GM23338 (cell line): ENCODE measurements at regions not wholly inside any gene's neighbourhood (a gene's known extent, or its start where the extent isn't known, plus 50 kb on each side); places are given as distances from the start of the nearest gene placed in this dataset.

ENCODE experiments used
- ATAC-seq: fragments of 200-7000 bp; cut with Tn5 transposase; 3 replicates; pipeline ENCODE4 v1.9.1; 2020
- DNase-seq: peaks from one replicate; pipeline ENCODE4 v3.0.0-alpha.2; 2015; ENCODE audit warnings: low spot score
- H2AFZ ChIP-seq: fragments of 200-600 bp; sonication (generic); 2 replicates; pipeline ENCODE4 v1.8.0; 2016; ENCODE audit warnings: antibody characterized with exemption, mild to moderate bottlenecking, moderate library complexity
- H3F3A ChIP-seq: fragments of 200-600 bp; sonication (generic); replicated peaks from 2 replicates; pipeline ENCODE4 v1.8.0; 2017; ENCODE audit warnings: antibody characterized with exemption, mixed run types, low read depth
- H3K27ac ChIP-seq: fragments of 200-600 bp; sonication (generic); 2 replicates; pipeline ENCODE4 v1.6.1; 2016; ENCODE audit warnings: low read depth
- H3K27me3 ChIP-seq: fragments of 200-600 bp; sonication (generic); 2 replicates; pipeline ENCODE4 v1.8.0; 2016; ENCODE audit warnings: mild to moderate bottlenecking, mixed run types, moderate library complexity; ENCODE audit not compliant: insufficient read depth
- H3K36me3 ChIP-seq: fragments of 200-600 bp; sonication (generic); 2 replicates; pipeline ENCODE4 v1.8.0; 2016; ENCODE audit warnings: mild to moderate bottlenecking; ENCODE audit not compliant: insufficient read depth
- H3K4me1 ChIP-seq: fragments of 200-600 bp; sonication (generic); 2 replicates; pipeline ENCODE4 v1.8.0; 2016; ENCODE audit warnings: mild to moderate bottlenecking, moderate library complexity; ENCODE audit not compliant: insufficient read depth
- H3K4me2 ChIP-seq: fragments of 200-600 bp; sonication (generic); 2 replicates; pipeline ENCODE4 v1.7.1; 2017; ENCODE audit warnings: mixed run types
- H3K4me3 ChIP-seq: fragments of 200-600 bp; sonication (generic); 2 replicates; pipeline ENCODE4 v1.6.1; 2016; ENCODE audit warnings: mixed run types
- H3K79me2 ChIP-seq: fragments of 200-600 bp; sonication (generic); replicated peaks from 2 replicates; pipeline ENCODE4 v1.8.0; 2017; ENCODE audit warnings: mild to moderate bottlenecking; ENCODE audit not compliant: insufficient read depth
- H3K9me2 ChIP-seq: fragments of 200-600 bp; sonication (generic); 2 replicates; pipeline ENCODE4 v1.8.0; 2017; ENCODE audit not compliant: insufficient read depth
- H4K20me1 ChIP-seq: fragments of 200-600 bp; sonication (generic); replicated peaks from 2 replicates; pipeline ENCODE4 v1.8.0; 2017; ENCODE audit warnings: mild to moderate bottlenecking; ENCODE audit not compliant: insufficient read depth
- H3K27ac Mint-ChIP-seq: 2 replicates; pipeline ENCODE4 v1.8.0; 2020; ENCODE audit warnings: inconsistent platforms, mild to moderate bottlenecking, moderate library complexity, mixed read lengths
- H3K27me3 Mint-ChIP-seq: 3 replicates; pipeline ENCODE4 v1.8.0; 2022; ENCODE audit warnings: low read depth, mild to moderate bottlenecking, moderate library complexity, mixed read lengths, inconsistent platforms; ENCODE audit not compliant: insufficient read depth, poor library complexity
- H3K36me3 Mint-ChIP-seq: 3 replicates; pipeline ENCODE4 v1.8.0; 2021; ENCODE audit warnings: low read depth, mild to moderate bottlenecking, inconsistent platforms, moderate library complexity, mixed read lengths
- H3K4me1 Mint-ChIP-seq: 3 replicates; pipeline ENCODE4 v1.8.0; 2020; ENCODE audit warnings: mild to moderate bottlenecking, inconsistent platforms, mixed read lengths
- H3K4me3 Mint-ChIP-seq: 3 replicates; pipeline ENCODE4 v1.8.0; 2021; ENCODE audit warnings: moderate library complexity, mild to moderate bottlenecking, inconsistent platforms, mixed read lengths
- H3K9me3 Mint-ChIP-seq: 3 replicates; pipeline ENCODE4 v1.8.0; 2020; ENCODE audit warnings: moderate library complexity, mild to moderate bottlenecking, inconsistent platforms, mixed read lengths
- CREB1 ChIP-seq: fragments of 250-450 bp; sonication (Bioruptor Pico); IDR thresholded peaks from 2 replicates; pipeline ENCODE4 v1.5.0; 2020; ENCODE audit warnings: low read depth, mild to moderate bottlenecking, moderate library complexity
- EZH2 ChIP-seq: fragments of 200-600 bp; sonication (generic); IDR thresholded peaks from one replicate; pipeline ENCODE4 v1.8.0; 2017; ENCODE audit warnings: antibody characterized with exemption, mild to moderate bottlenecking, low read depth; ENCODE audit not compliant: unreplicated experiment
- EZH2phosphoT487 ChIP-seq: fragments of 200-600 bp; sonication (generic); IDR thresholded peaks from one replicate; pipeline ENCODE4 v1.8.1; 2018; ENCODE audit warnings: antibody characterized with exemption; ENCODE audit not compliant: unreplicated experiment
- JUNB ChIP-seq: IDR thresholded peaks from one replicate; pipeline ENCODE4 v1.6.1; 2016; ENCODE audit warnings: antibody characterized with exemption; ENCODE audit not compliant: unreplicated experiment
- NANOG ChIP-seq: IDR thresholded peaks from 2 replicates; pipeline ENCODE4 v1.6.1; 2016; ENCODE audit warnings: antibody characterized with exemption, borderline replicate concordance
- POLR2AphosphoS5 ChIP-seq: IDR thresholded peaks from 2 replicates; pipeline ENCODE4 v1.6.1; 2016; ENCODE audit warnings: antibody characterized with exemption, low read depth
- STAT1 ChIP-seq: IDR thresholded peaks from one replicate; pipeline ENCODE4 v1.6.1; 2016; ENCODE audit warnings: antibody characterized with exemption; ENCODE audit not compliant: unreplicated experiment
- ZNF114 ChIP-seq: fragments of 250-450 bp; sonication (Bioruptor Pico); IDR thresholded peaks from 2 replicates; pipeline ENCODE4 v1.5.0; 2020; ENCODE audit warnings: mild to moderate bottlenecking, moderate library complexity
- TF ChIP-seq, protein P1 (sequence below), 2 experiments: fragments of 200-600 bp in 1 of 2; sonication (generic) in 1 of 2; conservative IDR thresholded peaks; 2 replicates each; pipeline versions ENCODE4 v1.5.1 to v1.6.1; 2016 to 2017; ENCODE audit warnings: antibody characterized with exemption in 2 of 2, low read depth in 2 of 2, mild to moderate bottlenecking in 2 of 2, moderate library complexity in 1 of 2
- TF ChIP-seq, protein P2 (sequence below): IDR thresholded peaks from one replicate; pipeline ENCODE4 v1.6.1; 2018; ENCODE audit warnings: antibody characterized with exemption; ENCODE audit not compliant: unreplicated experiment
- TF ChIP-seq, protein P3 (sequence below): IDR thresholded peaks from 2 replicates; pipeline ENCODE4 v1.6.1; 2016; ENCODE audit warnings: antibody characterized with exemption

DNA sequence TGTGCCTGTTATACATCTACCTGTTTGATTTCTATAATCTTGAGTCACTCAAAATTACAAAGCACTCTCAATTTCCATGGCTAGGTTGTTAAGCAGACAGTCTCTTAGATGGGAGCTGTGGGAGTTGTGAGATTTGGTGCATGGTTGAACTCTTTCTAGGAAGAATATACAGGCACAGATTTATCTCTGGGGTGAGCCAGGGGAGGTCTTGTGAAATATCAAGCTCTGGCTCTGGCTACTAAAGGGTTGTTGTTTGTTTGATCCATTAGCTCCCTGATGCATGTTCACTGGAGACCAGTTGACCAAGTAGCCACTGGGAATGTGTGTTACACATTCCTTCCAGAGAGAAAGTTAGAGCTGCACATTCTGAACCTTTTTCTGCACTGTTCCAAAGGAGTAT lies 117.2 kb upstream of the HMGA2 start:
- no peak for ATAC-seq
- H3K36me3 ChIP-seq, result no peaks in the 10 kb centered on the region
- no peak overlapping the region for H2AFZ ChIP-seq
- H3K9me2 ChIP-seq, result no peaks in the 10 kb centered on the region
- Mint-ChIP-seq H3K9me3 (peaks cover 26% of the 10 kb centered on the region; the same call in 2 of the 3 replicates), H3K4me3 (no peak overlapping the region), H3K4me1 (no peaks in the 10 kb centered on the region), H3K36me3 (peaks cover 9% of the 10 kb centered on the region; the same call in 2 of the 3 replicates), H3K27me3 (peaks cover 3% of the 10 kb centered on the region), H3K27ac (no peak overlapping the region)
- no peak overlapping the region for H3K27ac ChIP-seq
- no peaks in the 10 kb centered on the region for H3K4me1 ChIP-seq
- no peaks in the 10 kb centered on the region for H3F3A ChIP-seq
- no peak overlapping the region for H3K4me3 ChIP-seq
- H4K20me1 ChIP-seq, result no peaks in the 10 kb centered on the region
- H3K79me2 ChIP-seq, result no peaks in the 10 kb centered on the region
- H3K4me2 ChIP-seq, result no peak overlapping the region
- H3K27me3 ChIP-seq, result no peaks in the 10 kb centered on the region
- DNase-seq, result no peak
- TF ChIP-seq EZH2, result no peak
- TF ChIP-seq, protein P1, sequence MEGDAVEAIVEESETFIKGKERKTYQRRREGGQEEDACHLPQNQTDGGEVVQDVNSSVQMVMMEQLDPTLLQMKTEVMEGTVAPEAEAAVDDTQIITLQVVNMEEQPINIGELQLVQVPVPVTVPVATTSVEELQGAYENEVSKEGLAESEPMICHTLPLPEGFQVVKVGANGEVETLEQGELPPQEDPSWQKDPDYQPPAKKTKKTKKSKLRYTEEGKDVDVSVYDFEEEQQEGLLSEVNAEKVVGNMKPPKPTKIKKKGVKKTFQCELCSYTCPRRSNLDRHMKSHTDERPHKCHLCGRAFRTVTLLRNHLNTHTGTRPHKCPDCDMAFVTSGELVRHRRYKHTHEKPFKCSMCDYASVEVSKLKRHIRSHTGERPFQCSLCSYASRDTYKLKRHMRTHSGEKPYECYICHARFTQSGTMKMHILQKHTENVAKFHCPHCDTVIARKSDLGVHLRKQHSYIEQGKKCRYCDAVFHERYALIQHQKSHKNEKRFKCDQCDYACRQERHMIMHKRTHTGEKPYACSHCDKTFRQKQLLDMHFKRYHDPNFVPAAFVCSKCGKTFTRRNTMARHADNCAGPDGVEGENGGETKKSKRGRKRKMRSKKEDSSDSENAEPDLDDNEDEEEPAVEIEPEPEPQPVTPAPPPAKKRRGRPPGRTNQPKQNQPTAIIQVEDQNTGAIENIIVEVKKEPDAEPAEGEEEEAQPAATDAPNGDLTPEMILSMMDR (conservative IDR thresholded peaks at IDR 0.05; ENCODE audit: low read depth in 2 of 2), result no peak
- TF ChIP-seq, protein P2, sequence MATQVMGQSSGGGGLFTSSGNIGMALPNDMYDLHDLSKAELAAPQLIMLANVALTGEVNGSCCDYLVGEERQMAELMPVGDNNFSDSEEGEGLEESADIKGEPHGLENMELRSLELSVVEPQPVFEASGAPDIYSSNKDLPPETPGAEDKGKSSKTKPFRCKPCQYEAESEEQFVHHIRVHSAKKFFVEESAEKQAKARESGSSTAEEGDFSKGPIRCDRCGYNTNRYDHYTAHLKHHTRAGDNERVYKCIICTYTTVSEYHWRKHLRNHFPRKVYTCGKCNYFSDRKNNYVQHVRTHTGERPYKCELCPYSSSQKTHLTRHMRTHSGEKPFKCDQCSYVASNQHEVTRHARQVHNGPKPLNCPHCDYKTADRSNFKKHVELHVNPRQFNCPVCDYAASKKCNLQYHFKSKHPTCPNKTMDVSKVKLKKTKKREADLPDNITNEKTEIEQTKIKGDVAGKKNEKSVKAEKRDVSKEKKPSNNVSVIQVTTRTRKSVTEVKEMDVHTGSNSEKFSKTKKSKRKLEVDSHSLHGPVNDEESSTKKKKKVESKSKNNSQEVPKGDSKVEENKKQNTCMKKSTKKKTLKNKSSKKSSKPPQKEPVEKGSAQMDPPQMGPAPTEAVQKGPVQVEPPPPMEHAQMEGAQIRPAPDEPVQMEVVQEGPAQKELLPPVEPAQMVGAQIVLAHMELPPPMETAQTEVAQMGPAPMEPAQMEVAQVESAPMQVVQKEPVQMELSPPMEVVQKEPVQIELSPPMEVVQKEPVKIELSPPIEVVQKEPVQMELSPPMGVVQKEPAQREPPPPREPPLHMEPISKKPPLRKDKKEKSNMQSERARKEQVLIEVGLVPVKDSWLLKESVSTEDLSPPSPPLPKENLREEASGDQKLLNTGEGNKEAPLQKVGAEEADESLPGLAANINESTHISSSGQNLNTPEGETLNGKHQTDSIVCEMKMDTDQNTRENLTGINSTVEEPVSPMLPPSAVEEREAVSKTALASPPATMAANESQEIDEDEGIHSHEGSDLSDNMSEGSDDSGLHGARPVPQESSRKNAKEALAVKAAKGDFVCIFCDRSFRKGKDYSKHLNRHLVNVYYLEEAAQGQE, result no peak
- no peak for TF ChIP-seq CREB1 (CRISPR knock-in tag)
- no peak for TF ChIP-seq POLR2AphosphoS5
- TF ChIP-seq, protein P3, sequence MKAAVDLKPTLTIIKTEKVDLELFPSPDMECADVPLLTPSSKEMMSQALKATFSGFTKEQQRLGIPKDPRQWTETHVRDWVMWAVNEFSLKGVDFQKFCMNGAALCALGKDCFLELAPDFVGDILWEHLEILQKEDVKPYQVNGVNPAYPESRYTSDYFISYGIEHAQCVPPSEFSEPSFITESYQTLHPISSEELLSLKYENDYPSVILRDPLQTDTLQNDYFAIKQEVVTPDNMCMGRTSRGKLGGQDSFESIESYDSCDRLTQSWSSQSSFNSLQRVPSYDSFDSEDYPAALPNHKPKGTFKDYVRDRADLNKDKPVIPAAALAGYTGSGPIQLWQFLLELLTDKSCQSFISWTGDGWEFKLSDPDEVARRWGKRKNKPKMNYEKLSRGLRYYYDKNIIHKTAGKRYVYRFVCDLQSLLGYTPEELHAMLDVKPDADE, result no peak
- no peak for TF ChIP-seq STAT1
- TF ChIP-seq NANOG, result no peak
- no peak for TF ChIP-seq ZNF114 (CRISPR knock-in tag)
- TF ChIP-seq JUNB, result no peak
- no peak for TF ChIP-seq EZH2phosphoT487
